HCT116 (cell line): ENCODE measurements at regions not wholly inside any gene's neighbourhood (a gene's known extent, or its start where the extent isn't known, plus 50 kb on each side); places are given as distances from the start of the nearest gene placed in this dataset.

ENCODE experiments used
- ATAC-seq: fragments of 200-7000 bp; cut with Tn5 transposase; 2 replicates; pipeline ENCODE4 v1.9.1; 2020; ENCODE audit warnings: mild to moderate bottlenecking, moderate library complexity
- BruUV-seq: library from RNA; stranded (reverse); fragments of 400-500 nt; replicated peaks from 2 replicates; lab custom pipeline; 2021; lab: Mats Ljungman, UMichigan
- CTCF ChIA-PET: fragments of 300-600 bp; sonication (Branson Sonifier 250); formaldehyde crosslinking; loops from one replicate; lab custom pipeline; 2021; ENCODE audit warnings: antibody characterized with exemption; lab: Charles Lee
- POLR2A ChIA-PET: fragments of 300-600, 350-600 bp; sonication (Branson Sonifier 250); formaldehyde crosslinking; loops from one replicate; lab custom pipeline; 2021; ENCODE audit warnings: antibody characterized with exemption; lab: Charles Lee
- RAD21 ChIA-PET, 2 experiments: fragments of 300-600 bp; sonication (Branson Sonifier 250); formaldehyde crosslinking; loops; one replicate each; lab custom pipeline; 2023; ENCODE audit warnings: low total read pairs in 2 of 2; ENCODE audit not compliant: uncharacterized antibody in 2 of 2, unreplicated experiment in 2 of 2, low non-redundant PET in 1 of 2; lab: Charles Lee
- DNase-seq: peaks from one replicate; pipeline ENCODE4 v3.0.0-alpha.2; 2010; ENCODE audit warnings: low read depth, low spot score
- H2AFZ ChIP-seq: fragments of 200-600 bp; shearing (Covaris generic), sonication (generic); 2 replicates; pipeline ENCODE4 v1.6.1; 2017; ENCODE audit warnings: low read depth, mixed run types, mixed read lengths, antibody characterized with exemption, low read length; ENCODE audit not compliant: poor library complexity, severe bottlenecking
- H3K27ac ChIP-seq: 2 replicates; pipeline ENCODE4 v1.5.1; 2012; ENCODE audit warnings: low read depth, low read length
- H3K27me3 ChIP-seq: fragments of 200-600 bp; sonication (generic); 2 replicates; pipeline ENCODE4 v1.6.1; 2016; ENCODE audit warnings: mixed run types, low read length, mixed read lengths; ENCODE audit not compliant: insufficient read depth
- H3K36me3 ChIP-seq, 2 experiments: fragments of 200-500 bp in 1 of 2; fragments of 200-600 bp in 1 of 2; sonication (Bioruptor generic) in 1 of 2; sonication (generic) in 1 of 2; 2 replicates each; pipeline versions ENCODE4 v1.5.1 to v1.6.1; 2014 to 2016; ENCODE audit warnings: low read length in 2 of 2, inconsistent platforms in 1 of 2, mixed read lengths in 1 of 2, mixed run types in 1 of 2; ENCODE audit not compliant: insufficient read depth in 2 of 2, control insufficient read depth in 1 of 2
- H3K4me1 ChIP-seq, 2 experiments: fragments of 200-600 bp in 1 of 2; sonication (generic) in 1 of 2; 2 replicates each; pipeline versions ENCODE4 v1.5.1 to v1.6.1; 2012 to 2017; ENCODE audit warnings: low read length in 2 of 2, inconsistent platforms in 1 of 2, mild to moderate bottlenecking in 1 of 2, mixed read lengths in 1 of 2, mixed run types in 1 of 2, moderate library complexity in 1 of 2; ENCODE audit not compliant: insufficient read depth in 2 of 2, control insufficient read depth in 1 of 2
- H3K4me2 ChIP-seq: fragments of 200-600 bp; sonication (generic); 2 replicates; pipeline ENCODE4 v1.6.1; 2017; ENCODE audit warnings: mixed run types, low read length, mixed read lengths
- H3K4me3 ChIP-seq, 2 experiments: fragments of 200-600 bp in 1 of 2; sonication (generic) in 1 of 2; replicated peaks in 1 of 2; 2 replicates each; pipeline ENCODE4 v1.5.1; 2011 to 2016; ENCODE audit warnings: low read length in 2 of 2, control low read depth in 1 of 2, low read depth in 1 of 2, mild to moderate bottlenecking in 1 of 2, mixed read lengths in 1 of 2, mixed run types in 1 of 2
- H3K79me2 ChIP-seq: fragments of 200-600 bp; sonication (generic); 2 replicates; pipeline ENCODE4 v1.6.1; 2017; ENCODE audit warnings: mild to moderate bottlenecking, mixed run types, low read length, moderate library complexity, mixed read lengths; ENCODE audit not compliant: insufficient read depth
- H3K9ac ChIP-seq: fragments of 200-600 bp; sonication (generic); 2 replicates; pipeline ENCODE4 v1.6.1; 2016; ENCODE audit warnings: low read length, mixed read lengths
- H3K9me2 ChIP-seq: fragments of 200-600 bp; sonication (generic), shearing (Covaris generic); 2 replicates; pipeline ENCODE4 v1.6.1; 2017; ENCODE audit warnings: mixed run types, mild to moderate bottlenecking, moderate library complexity; ENCODE audit not compliant: insufficient read depth
- H3K9me3 ChIP-seq, 2 experiments: fragments of 200-500 bp in 1 of 2; fragments of 200-600 bp in 1 of 2; sonication (Bioruptor generic) in 1 of 2; sonication (generic) in 1 of 2; 2 replicates each; pipeline ENCODE4 v1.6.1; 2014 to 2017; ENCODE audit warnings: low read length in 2 of 2, mixed read lengths in 2 of 2, inconsistent platforms in 1 of 2, low read depth in 1 of 2, mild to moderate bottlenecking in 1 of 2, mixed run types in 1 of 2, moderate library complexity in 1 of 2; ENCODE audit not compliant: control insufficient read depth in 1 of 2, insufficient read depth in 1 of 2
- H4K20me1 ChIP-seq: fragments of 200-600 bp; sonication (generic), shearing (Covaris generic); 2 replicates; pipeline ENCODE4 v1.6.1; 2017; ENCODE audit warnings: mixed run types, mild to moderate bottlenecking, moderate library complexity; ENCODE audit not compliant: insufficient read depth
- CBX3 ChIP-seq: IDR thresholded peaks from 2 replicates; pipeline ENCODE4 v1.6.1; 2012; ENCODE audit warnings: low read depth
- CTCF ChIP-seq, 3 experiments: fragments of 200-600 bp in 1 of 3; sonication (generic) in 1 of 3; IDR thresholded peaks in 2 of 3; conservative IDR thresholded peaks in 1 of 3; 2 replicates each; pipeline ENCODE4 v1.5.1; 2012 to 2017; ENCODE audit warnings: low read depth in 2 of 3, low read length in 2 of 3, antibody characterized with exemption in 1 of 3, borderline replicate concordance in 1 of 3, control low read depth in 1 of 3, mild to moderate bottlenecking in 1 of 3, mixed read lengths in 1 of 3, mixed run types in 1 of 3, moderate library complexity in 1 of 3; ENCODE audit not compliant: insufficient read depth in 1 of 3
- ELF1 ChIP-seq: IDR thresholded peaks from 2 replicates; pipeline ENCODE4 v1.6.1; 2012; ENCODE audit warnings: low read depth, borderline replicate concordance
- EZH2 ChIP-seq: fragments of 200-600 bp; sonication (generic); IDR thresholded peaks from 2 replicates; pipeline ENCODE4 v1.6.1; 2017; ENCODE audit warnings: antibody characterized with exemption, mixed run types
- EZH2phosphoT487 ChIP-seq: fragments of 200-600 bp; IDR thresholded peaks from 2 replicates; pipeline ENCODE4 v1.6.1; 2018; ENCODE audit warnings: antibody characterized with exemption, borderline replicate concordance
- FOSL1 ChIP-seq: IDR thresholded peaks from 2 replicates; pipeline ENCODE4 v1.6.1; 2012; ENCODE audit warnings: low read depth
- MAX ChIP-seq: IDR thresholded peaks from 2 replicates; pipeline ENCODE4 v1.6.1; 2012
- POLR2A ChIP-seq: IDR thresholded peaks from 2 replicates; pipeline ENCODE4 v1.7.0; 2011; ENCODE audit warnings: borderline replicate concordance; ENCODE audit not compliant: insufficient read depth, insufficient read length; ENCODE audit errors: extremely low read depth
- POLR2AphosphoS5 ChIP-seq: IDR thresholded peaks from 2 replicates; pipeline ENCODE4 v1.6.1; 2011; ENCODE audit warnings: mild to moderate bottlenecking, low read depth, low read length, moderate library complexity
- SIN3A ChIP-seq: IDR thresholded peaks from 2 replicates; pipeline ENCODE4 v1.6.1; 2012; ENCODE audit warnings: low read depth
- SP1 ChIP-seq: IDR thresholded peaks from 2 replicates; pipeline ENCODE4 v1.6.1; 2012; ENCODE audit warnings: low read depth
- SRF ChIP-seq: IDR thresholded peaks from 2 replicates; pipeline ENCODE4 v1.6.1; 2012; ENCODE audit warnings: low read depth
- TCF7L2 ChIP-seq: IDR thresholded peaks from 2 replicates; pipeline ENCODE4 v1.7.0; 2011; ENCODE audit warnings: borderline replicate concordance, inconsistent platforms; ENCODE audit not compliant: insufficient read depth, insufficient read length; ENCODE audit errors: extremely low read depth
- YY1 ChIP-seq: IDR thresholded peaks from 2 replicates; pipeline ENCODE4 v1.6.1; 2011; ENCODE audit warnings: low read length, low read depth, moderate library complexity, mild to moderate bottlenecking; ENCODE audit not compliant: insufficient replicate concordance; ENCODE audit errors: extremely low read depth
- ZBTB33 ChIP-seq: IDR thresholded peaks from 2 replicates; pipeline ENCODE4 v1.6.1; 2011; ENCODE audit warnings: mild to moderate bottlenecking, low read length, moderate library complexity; ENCODE audit not compliant: insufficient replicate concordance; ENCODE audit errors: extremely low read depth
- ZFX ChIP-seq: fragments of 450-650 bp; IDR thresholded peaks from 2 replicates; pipeline ENCODE4 v1.6.1; 2017
- intact Hi-C: fragments of 100-400 bp; cut with micrococcal nuclease; formaldehyde crosslinking; loops from 2 replicates; pipeline ENCODE4 v1.10.0; 2022

- intact Hi-C loops = no loop called here
- Histone ChIP-seq H2AFZ (no peak overlapping the region), H3K36me3 (no peaks in the 10 kb centered on the region), H4K20me1 (no peaks in the 10 kb centered on the region), H3K9me3 (no peaks in the 10 kb centered on the region), H3K4me3 (no peak overlapping the region), H3K27me3 (peaks cover 57% of the 10 kb centered on the region), H3K9ac (no peak overlapping the region), H3K79me2 (no peaks in the 10 kb centered on the region), H3K9me2 (no peaks in the 10 kb centered on the region), H3K27ac (no peak overlapping the region), H3K4me2 (no peak overlapping the region), H3K4me1 (no peaks in the 10 kb centered on the region)
- ChIA-PET CTCF (no interaction called here), POLR2A (no interaction called here), RAD21 (no interaction called here)
- TF ChIP-seq SP1 (no peak), SIN3A (no peak), FOSL1 (no peak), ZFX (no peak), YY1 (no peak), MAX (no peak), POLR2A (no peak), TCF7L2 (no peak), EZH2 (no peak), POLR2AphosphoS5 (no peak), CBX3 (no peak)
- no peak for DNase-seq
- ATAC-seq = no peak
- no TSS peak for BruUV-seq
These were observed 389.3 kb downstream of the STK39 start for GRCh38 chr2:167858086-167858485.

GRCh38 chr2:167857416-167857815, 390.0 kb downstream of the STK39 start:
- ATAC-seq = no peak
- Histone ChIP-seq H3K9me3 (no peaks in the 10 kb centered on the region), H3K4me3 (no peak overlapping the region), H3K4me2 (no peak overlapping the region), H3K27me3 (peaks cover 57% of the 10 kb centered on the region), H3K9me2 (no peaks in the 10 kb centered on the region), H3K79me2 (no peaks in the 10 kb centered on the region), H3K9ac (no peak overlapping the region), H3K27ac (no peak overlapping the region), H3K36me3 (no peaks in the 10 kb centered on the region), H2AFZ (no peak overlapping the region), H3K4me1 (no peaks in the 10 kb centered on the region), H4K20me1 (no peaks in the 10 kb centered on the region)
- intact Hi-C loops = no loop called here
- ChIA-PET POLR2A (no interaction called here), CTCF (no interaction called here), RAD21 (no interaction called here)
- no TSS peak for BruUV-seq
- no peak for DNase-seq
- TF ChIP-seq ZBTB33 = no peak
- no peak for TF ChIP-seq EZH2phosphoT487
- no peak for TF ChIP-seq CTCF (IDR thresholded peaks at IDR 0.05 in 2 of 3, conservative IDR thresholded peaks at IDR 0.05 in 1 of 3; ENCODE audit: borderline replicate concordance in 1 of 3, insufficient read depth in 1 of 3, low read depth in 2 of 3, low read length in 2 of 3)
- no peak for TF ChIP-seq ELF1
- TF ChIP-seq TCF7L2 = no peak
- TF ChIP-seq POLR2A = no peak
- TF ChIP-seq SRF = no peak
